SHP77 (cell line): ENCODE measurements at regions not wholly inside any gene's neighbourhood (a gene's known extent, or its start where the extent isn't known, plus 50 kb on each side); places are given as distances from the start of the nearest gene placed in this dataset.
"Not testable (repeated sequence)": the region's sequence is repeated elsewhere in the genome, so short reads cannot be mapped to it uniquely, and the experiment has no call there.

Experiments
- DNase-seq, 2 experiments: peaks; one replicate each; lab custom pipeline; 2025; lab: John Stamatoyannopoulos, UW

GRCh38 chr16:22678311-22678710, 135.7 kb upstream of the HS3ST2 start:
- no peak for DNase-seq

GRCh38 chr16:22681554-22682291, 132.2 kb upstream of the HS3ST2 start:
- no peak for DNase-seq

DNA sequence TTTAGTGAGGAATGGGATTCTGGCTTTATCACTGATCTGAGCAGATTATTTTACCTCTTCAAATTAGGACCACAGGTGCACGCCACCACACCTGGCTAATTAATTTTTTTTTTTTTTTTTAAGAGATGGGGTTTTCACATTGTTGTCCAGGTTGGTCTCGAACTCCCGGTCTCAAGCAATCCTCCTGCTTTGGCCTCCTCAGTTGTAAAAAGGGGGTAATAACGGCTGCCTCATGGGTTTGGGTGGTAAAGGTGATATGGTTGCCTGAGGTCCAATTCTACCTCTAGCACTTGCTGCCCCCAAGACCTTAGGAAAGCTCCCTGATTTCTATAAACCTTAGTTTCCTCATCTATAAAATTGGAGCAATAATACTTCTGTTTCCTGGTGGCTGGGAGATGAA, 130.7 kb upstream of the HS3ST2 start:
- DNase-seq, result no peak

DNA sequence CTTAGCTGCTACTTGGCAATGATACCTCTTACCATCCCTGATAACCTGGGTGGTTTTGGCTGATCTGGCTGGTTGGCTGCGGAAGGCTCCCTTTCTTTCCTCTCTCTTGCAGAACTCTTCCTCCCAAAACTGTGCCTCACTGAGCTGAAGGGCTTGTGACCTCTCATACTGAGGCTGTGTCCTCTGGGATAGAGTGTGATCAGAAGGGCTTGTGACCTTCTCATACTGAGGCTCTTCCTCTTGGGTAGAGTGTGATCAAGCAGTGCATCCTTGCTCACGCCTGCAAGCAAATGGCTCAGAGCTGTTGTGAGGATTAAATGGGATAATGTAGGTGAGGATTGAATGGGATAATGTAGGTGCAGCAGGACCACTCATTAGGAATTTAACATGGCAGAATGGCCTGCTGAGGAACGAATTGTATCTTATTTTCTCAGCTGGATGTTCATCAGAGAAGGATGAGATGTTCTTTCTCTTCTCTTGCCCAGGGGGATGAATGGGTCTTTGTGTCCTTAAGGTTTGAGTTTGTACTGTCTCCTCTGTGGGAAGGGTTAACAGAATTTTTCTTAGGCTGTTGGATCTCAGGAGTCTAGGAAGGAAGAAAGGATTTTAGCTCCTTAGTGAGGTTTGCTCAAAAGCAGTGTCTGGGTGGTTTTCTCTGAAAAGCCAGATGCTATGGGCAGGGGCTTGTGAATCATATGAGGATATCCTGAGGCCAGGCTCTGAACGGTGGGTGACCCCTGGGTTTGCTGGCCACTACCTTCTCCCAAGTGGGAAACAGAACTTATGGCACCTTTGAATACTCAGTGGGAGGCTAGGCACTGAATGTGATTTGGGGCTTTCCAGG, 130.0 kb upstream of the HS3ST2 start:
- DNase-seq, result no peak

DNA sequence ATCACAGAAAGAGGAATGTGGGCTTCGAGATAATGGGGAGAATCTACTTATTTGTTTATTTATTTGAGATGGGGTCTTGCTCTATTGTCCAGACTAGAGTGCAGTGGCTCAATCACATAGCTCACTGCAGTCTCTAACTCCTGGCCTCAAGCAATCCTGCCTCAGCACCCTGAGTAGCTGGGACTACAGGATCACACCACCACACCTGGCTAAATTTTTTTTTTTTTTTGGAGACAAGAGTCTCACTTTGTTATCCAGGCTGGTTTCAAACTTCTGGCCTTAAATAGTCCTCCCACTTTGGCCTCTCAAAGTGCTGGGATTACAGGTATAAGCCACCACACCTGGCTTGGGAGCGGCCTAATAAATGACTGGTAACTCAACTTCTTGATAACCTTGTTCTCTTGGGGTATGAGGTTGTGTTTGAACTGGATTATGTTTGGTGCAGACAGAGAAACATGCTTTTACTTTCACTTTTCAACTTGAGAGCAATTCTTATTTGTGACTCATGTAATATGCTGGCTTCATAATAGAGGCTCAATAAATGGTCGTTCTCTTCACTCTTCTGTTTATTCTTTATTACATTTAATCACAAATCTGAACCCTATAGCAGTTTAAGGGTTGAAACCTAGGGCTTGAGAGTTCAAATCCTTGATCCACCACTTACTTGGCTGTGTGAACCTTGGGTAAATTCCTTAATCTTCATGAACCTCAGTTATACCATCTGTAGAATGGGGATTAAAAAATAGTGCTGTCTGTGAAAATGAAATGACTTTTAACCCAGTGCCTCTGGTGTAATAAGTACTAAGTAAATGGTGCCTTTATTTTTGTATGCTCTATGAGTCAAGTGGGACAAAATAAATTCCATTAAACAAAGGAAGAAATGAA, 129.1 kb upstream of the HS3ST2 start:
- no peak for DNase-seq

DNA sequence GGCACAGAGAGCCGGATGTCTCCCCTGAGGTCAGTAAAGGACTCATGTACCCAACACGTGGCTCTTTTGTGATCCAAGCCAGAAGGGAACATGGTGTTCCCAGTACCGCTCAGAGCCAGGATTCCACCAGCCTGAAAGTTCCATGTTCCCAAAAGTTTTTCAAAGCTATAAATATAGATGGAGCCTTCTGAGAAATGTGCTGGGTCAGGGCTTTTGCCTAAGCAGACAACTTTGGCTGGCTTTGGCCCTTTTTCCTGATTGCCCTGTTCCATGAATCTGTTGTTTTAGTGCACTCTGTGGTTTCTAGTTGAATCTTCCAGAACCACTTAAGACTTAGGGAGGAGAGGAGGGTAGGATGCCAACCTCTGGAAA, 128.5 kb upstream of the HS3ST2 start:
- no peak for DNase-seq

DNA sequence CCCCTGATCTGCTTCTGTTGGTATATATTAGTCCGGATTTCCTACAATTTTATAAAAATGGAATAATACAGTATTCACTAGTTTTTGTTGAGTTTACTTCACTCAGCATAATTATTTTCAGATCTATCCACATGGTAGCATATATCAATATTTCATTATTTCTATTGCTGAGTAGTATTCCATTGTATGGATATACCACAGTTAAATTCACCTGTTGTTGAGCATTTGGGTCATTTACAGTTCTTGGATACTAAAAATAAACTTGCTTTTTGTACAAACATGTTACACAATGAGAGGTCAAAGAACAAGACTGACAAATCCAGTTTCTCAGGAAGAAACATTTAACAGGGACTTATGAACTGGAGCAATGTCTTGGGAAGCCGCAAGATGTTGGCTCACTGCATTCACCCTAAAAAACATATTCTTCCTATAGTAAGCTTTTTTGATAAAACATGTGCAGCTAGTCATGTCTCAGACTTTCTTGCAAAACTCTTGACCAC, 126.9 kb upstream of the HS3ST2 start:
- no peak for DNase-seq

DNA sequence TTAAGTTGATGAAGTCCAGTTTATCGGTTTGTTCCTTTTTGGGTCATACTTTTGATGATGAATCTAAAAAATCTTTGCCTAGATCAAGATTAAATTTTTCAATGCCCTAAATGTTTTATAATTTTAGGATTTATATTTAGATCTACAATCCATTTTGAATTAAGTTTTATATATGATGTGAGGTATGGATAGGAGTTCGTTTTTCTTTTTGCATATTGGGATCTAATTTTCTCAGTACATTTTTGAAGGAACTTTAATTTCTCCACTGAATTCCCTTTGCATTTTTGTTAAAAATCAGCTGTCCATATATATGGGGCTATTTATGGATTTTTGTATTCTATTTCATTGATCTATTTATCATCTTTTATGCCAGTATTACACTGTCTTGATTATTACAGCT, 125.5 kb upstream of the HS3ST2 start:
- no peak for DNase-seq

DNA sequence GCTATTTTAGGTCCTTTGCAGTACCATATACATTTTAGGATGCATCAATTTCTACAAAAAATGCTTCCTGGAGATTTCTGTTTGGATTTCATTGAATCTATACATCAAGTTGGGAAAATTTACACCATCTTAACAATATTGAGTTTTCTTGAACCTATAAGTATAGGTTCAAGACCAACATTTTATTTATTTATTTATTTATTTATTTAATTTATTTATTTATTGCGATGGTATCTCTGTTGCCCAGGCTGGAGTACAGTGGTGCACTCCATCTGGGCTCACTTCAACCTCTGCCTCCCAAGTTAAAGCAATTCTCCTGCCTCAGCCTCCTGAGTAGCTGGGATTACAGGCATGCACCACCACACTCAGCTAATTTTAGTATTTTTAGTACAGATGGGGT, 125.0 kb upstream of the HS3ST2 start:
- no peak for DNase-seq

GRCh38 chr16:22691335-22691734, 122.6 kb upstream of the HS3ST2 start:
- DNase-seq, result no peak

DNA sequence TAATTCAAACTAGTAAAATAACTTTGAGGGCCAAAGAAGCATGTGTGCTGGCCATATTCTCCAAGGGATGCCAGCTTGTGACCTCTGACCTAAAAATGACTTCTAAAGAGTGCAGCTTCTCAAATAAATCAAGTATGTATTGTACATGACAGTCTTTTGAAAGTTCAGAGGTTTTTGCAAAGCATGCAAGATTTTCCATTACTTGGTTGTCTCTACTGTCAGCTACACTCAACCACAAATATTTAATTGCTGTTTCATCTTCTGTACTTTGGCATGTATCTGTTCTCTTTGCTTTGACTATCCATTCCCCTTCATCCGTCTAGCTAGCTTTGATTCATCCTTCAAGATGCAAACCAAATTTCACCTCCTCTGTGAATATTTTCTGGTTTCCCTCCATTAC, 121.9 kb upstream of the HS3ST2 start:
- no peak for DNase-seq

DNA sequence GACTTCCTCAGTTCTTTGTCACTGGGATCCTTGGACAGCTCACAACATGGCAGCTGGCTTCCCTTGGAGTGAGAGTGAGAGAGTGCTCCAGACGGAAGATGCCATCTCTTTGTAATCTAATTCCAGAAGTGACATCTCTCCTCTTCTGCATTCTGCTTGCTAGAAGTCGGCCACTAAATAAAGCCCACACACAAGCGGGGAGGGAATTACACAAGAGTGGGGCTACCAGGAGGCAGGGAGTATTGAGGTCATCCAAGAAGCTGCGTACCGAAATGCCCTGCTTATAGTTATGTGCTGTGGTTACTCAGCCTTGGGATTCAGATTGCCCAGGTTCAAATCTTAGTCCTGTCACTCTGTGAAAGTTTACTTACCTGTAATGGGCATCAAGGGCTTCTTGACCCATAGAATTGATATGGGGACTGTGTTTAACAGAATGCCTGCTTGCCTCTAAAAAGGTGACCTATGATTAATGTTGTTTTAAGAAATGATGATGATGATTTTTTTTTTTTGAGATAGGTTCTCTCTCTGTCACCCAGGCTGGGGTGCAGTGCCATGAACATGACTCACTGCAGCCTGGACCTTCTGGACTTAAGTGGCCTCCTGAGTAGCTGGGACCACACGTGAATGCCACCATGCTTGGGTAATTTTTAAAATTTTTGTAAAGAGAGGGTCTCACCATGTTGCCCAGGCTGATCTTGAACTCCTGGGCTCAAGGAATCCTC, 120.9 kb upstream of the HS3ST2 start:
- no peak for DNase-seq

DNA sequence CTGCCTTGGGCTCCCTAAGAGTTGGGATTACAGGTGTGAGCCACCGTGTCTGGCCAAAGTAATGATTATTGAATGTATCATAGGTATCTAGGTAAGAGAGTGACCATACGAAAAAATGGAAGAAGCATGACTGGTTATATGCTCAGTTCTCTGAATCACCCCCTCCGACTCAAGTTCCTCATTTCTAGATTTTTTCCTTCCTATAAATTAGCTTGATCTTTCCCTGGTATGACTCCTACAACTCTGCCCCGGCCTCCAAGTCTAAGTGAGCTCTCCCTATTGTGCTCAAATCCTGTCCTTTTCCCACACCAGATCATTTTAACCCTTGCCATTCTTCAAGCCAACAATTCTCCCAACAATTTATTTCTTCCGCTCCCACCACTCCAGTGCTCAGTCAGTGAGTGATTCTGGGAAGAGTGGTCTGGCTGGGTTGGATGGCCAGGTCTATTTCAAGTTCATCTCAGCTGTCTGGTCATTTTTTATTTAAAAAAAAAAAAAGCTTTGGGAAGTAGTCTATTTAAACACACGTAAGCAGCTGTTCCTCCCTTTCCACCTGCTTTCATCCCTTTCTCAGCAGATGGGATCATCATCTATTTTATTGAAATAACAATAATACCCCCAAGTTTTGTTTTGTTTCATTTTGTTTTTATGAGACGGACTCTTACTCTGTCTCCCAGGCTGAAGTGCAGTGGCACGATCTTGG, 120.2 kb upstream of the HS3ST2 start:
- DNase-seq, result no peak

DNA sequence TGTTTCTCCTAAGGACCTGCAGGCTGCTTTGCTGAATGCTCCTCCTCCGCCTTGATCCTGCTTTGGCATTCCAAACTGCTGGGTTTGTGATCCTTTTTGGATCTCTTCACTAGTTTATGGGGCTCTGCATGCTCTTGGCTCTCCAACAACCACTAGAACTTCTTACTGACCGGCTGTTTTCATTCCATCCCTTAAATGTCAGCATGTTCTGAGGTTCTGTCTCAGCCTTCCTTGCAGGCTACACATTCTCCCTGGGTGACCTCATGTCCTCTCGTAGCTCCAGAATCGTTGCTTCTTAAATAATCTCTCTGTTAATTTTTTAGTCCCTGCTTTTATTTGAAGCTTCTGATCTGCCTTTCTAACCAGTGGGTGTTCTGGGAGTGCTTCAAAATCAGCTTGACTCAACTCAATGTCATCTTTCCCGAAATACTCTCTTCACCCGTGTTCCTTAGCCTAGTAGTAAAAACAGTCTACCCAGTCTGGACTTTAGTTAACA, 119.0 kb upstream of the HS3ST2 start:
- no peak for DNase-seq

GRCh38 chr16:22695773-22696172, 118.2 kb upstream of the HS3ST2 start:
- DNase-seq, result not testable (repeated sequence)

GRCh38 chr16:22699356-22699755, 114.6 kb upstream of the HS3ST2 start:
- no peak for DNase-seq

- DNase-seq, result no peak
Observed at GRCh38 chr16:22705799-22706198, 108.2 kb upstream of the HS3ST2 start.

DNA sequence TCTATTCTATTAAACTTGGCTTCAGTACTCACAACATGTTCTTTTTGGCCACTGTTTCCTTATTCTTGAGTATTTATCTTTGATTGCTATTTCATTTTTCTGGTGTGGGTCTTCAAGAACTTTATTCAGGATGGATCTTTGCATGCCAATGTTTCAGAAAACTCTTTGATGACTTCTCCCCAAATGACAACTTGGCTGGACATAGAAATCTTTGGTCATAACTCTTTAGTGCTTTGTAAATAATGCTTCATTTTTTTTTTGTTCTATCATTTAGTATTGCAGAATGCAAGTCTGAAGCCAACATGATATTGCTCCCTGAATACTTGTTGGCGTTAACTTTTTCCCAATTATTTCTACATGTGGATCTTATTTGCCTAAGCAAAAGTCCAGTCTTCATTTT, 103.6 kb upstream of the HS3ST2 start:
- no peak for DNase-seq

- no peak for DNase-seq
Observed at GRCh38 chr16:22711847-22712246, 102.1 kb upstream of the HS3ST2 start.

- DNase-seq, result no peak
Observed at GRCh38 chr16:22712471-22712870, 101.5 kb upstream of the HS3ST2 start.

GRCh38 chr16:22718598-22718997, 95.4 kb upstream of the HS3ST2 start:
- not testable (repeated sequence) for DNase-seq
